GM23248 (cell line): ENCODE measurements at regions not wholly inside any gene's neighbourhood (a gene's known extent, or its start where the extent isn't known, plus 50 kb on each side); places are given as distances from the start of the nearest gene placed in this dataset.

ENCODE experiments used
- DNase-seq: peaks from one replicate; pipeline ENCODE4 v3.0.0-alpha.2; 2015
- H2AFZ ChIP-seq: fragments of 200-600 bp; sonication (generic); 2 replicates; pipeline ENCODE4 v1.6.1; 2016; ENCODE audit warnings: antibody characterized with exemption
- H3F3A ChIP-seq: fragments of 200-600 bp; sonication (generic); 2 replicates; pipeline ENCODE4 v1.6.1; 2016; ENCODE audit warnings: mild to moderate bottlenecking, antibody characterized with exemption, mixed run types; ENCODE audit not compliant: insufficient read depth
- H3K27ac ChIP-seq: fragments of 200-600 bp; sonication (generic); 2 replicates; pipeline ENCODE4 v1.5.1; 2016; ENCODE audit warnings: mild to moderate bottlenecking
- H3K27me3 ChIP-seq: fragments of 200-600 bp; sonication (generic); replicated peaks from 2 replicates; pipeline ENCODE4 v1.6.1; 2016; ENCODE audit warnings: mild to moderate bottlenecking; ENCODE audit not compliant: insufficient read depth
- H3K36me3 ChIP-seq: fragments of 200-600 bp; sonication (generic); 2 replicates; pipeline ENCODE4 v1.6.1; 2016; ENCODE audit warnings: low read depth, mild to moderate bottlenecking
- H3K4me1 ChIP-seq: fragments of 200-600 bp; sonication (generic); 2 replicates; pipeline ENCODE4 v1.6.1; 2016; ENCODE audit warnings: mild to moderate bottlenecking; ENCODE audit not compliant: insufficient read depth
- H3K4me2 ChIP-seq: fragments of 200-600 bp; sonication (generic); one replicate; pipeline ENCODE4 v1.6.1; 2016; ENCODE audit warnings: mild to moderate bottlenecking; ENCODE audit not compliant: unreplicated experiment
- H3K4me3 ChIP-seq: fragments of 200-600 bp; sonication (generic); 2 replicates; pipeline ENCODE4 v1.5.1; 2016; ENCODE audit warnings: mild to moderate bottlenecking
- H3K79me2 ChIP-seq: fragments of 200-600 bp; sonication (generic); 2 replicates; pipeline ENCODE4 v1.6.1; 2016; ENCODE audit warnings: mild to moderate bottlenecking; ENCODE audit not compliant: insufficient read depth
- H3K9ac ChIP-seq: fragments of 200-600 bp; sonication (generic); 2 replicates; pipeline ENCODE4 v1.6.1; 2016; ENCODE audit warnings: mild to moderate bottlenecking
- H3K9me2 ChIP-seq: fragments of 200-600 bp; sonication (generic); 2 replicates; pipeline ENCODE4 v1.6.1; 2016; ENCODE audit warnings: mixed run types, mild to moderate bottlenecking, moderate library complexity; ENCODE audit not compliant: insufficient read depth
- H3K9me3 ChIP-seq: fragments of 200-600 bp; sonication (generic); one replicate; pipeline ENCODE4 v1.6.1; 2017; ENCODE audit warnings: low read depth
- H4K20me1 ChIP-seq: fragments of 200-600 bp; sonication (generic); 2 replicates; pipeline ENCODE4 v1.6.0; 2016; ENCODE audit not compliant: insufficient read depth
- EZH2 ChIP-seq: fragments of 200-600 bp; sonication (generic); IDR thresholded peaks from 2 replicates; pipeline ENCODE4 v1.6.1; 2018; ENCODE audit warnings: antibody characterized with exemption, mild to moderate bottlenecking; ENCODE audit not compliant: insufficient read depth, poor library complexity, severe bottlenecking
- EZH2phosphoT487 ChIP-seq: fragments of 200-600 bp; sonication (generic); IDR thresholded peaks from 2 replicates; pipeline ENCODE4 v1.6.1; 2018; ENCODE audit warnings: antibody characterized with exemption, moderate library complexity, mild to moderate bottlenecking, low read depth; ENCODE audit not compliant: insufficient read depth
- WGBS, 2 experiments: methylation state at CpG; one replicate each; pipeline ENCODE4 v1.1.6; 2015 to 2017; ENCODE audit warnings: low lambda C conversion rate in 2 of 2, low coverage in 1 of 2; ENCODE audit errors: missing lambda C conversion rate in 2 of 2; 5-methylcytosine and 5-hydroxymethylcytosine counted together
- in situ Hi-C: fragments of 300-500 bp; cut with MboI; formaldehyde crosslinking; loops from 2 replicates; pipeline ENCODE4 v1.15.0; 2020

GRCh38 chr1:232357416-232357815 lies 272.5 kb downstream of the SIPA1L2 start:
- H3K9me3 ChIP-seq: no peaks in the 10 kb centered on the region
- no peak overlapping the region for H3K9ac ChIP-seq
- no peaks in the 10 kb centered on the region for H3K79me2 ChIP-seq
- H3K4me1 ChIP-seq: no peaks in the 10 kb centered on the region
- H3K4me2 ChIP-seq: no peak overlapping the region
- in situ Hi-C loops: no loop called here
- H4K20me1 ChIP-seq: no peaks in the 10 kb centered on the region
- no peaks in the 10 kb centered on the region for H3F3A ChIP-seq
- WGBS, 2 experiments: 11 to 16% methylated on average over 6 of the region's 6 CpGs
- peaks cover 17% of the 10 kb centered on the region; the same call in 1 of the 2 replicates for H3K27me3 ChIP-seq
- no peaks in the 10 kb centered on the region for H3K36me3 ChIP-seq
- H3K27ac ChIP-seq: no peak overlapping the region
- H3K9me2 ChIP-seq: no peaks in the 10 kb centered on the region
- no peak for DNase-seq
- TF ChIP-seq EZH2 (no peak), EZH2phosphoT487 (no peak)
- no peak overlapping the region for H2AFZ ChIP-seq
- H3K4me3 ChIP-seq: no peak overlapping the region

- no peak for TF ChIP-seq EZH2phosphoT487
- TF ChIP-seq EZH2: no peak
- Histone ChIP-seq H2AFZ (no peak overlapping the region), H3K4me3 (no peak overlapping the region), H3K4me1 (no peaks in the 10 kb centered on the region), H3K79me2 (no peaks in the 10 kb centered on the region), H3K9me3 (no peaks in the 10 kb centered on the region), H3K4me2 (no peak overlapping the region), H4K20me1 (no peaks in the 10 kb centered on the region), H3K9me2 (no peaks in the 10 kb centered on the region), H3K9ac (no peak overlapping the region), H3K36me3 (no peaks in the 10 kb centered on the region), H3K27ac (no peak overlapping the region), H3F3A (no peaks in the 10 kb centered on the region), H3K27me3 (peaks cover 17% of the 10 kb centered on the region; the same call in 1 of the 2 replicates)
- no peak for DNase-seq
- 32 to 36% methylated on average over 7 of the region's 7 CpGs for WGBS, 2 experiments
- in situ Hi-C loops: no loop called here
Observed at GRCh38 chr1:232355162-232356006, 274.5 kb downstream of the SIPA1L2 start.

- H3K27me3 ChIP-seq: peaks cover 11% of the 10 kb centered on the region
- in situ Hi-C loops: no loop called here
- 49 to 54% methylated on average over 4 of the region's 4 CpGs for WGBS, 2 experiments
- H3K79me2 ChIP-seq: no peaks in the 10 kb centered on the region
- H3K9ac ChIP-seq: no peak overlapping the region
- TF ChIP-seq EZH2phosphoT487: no peak
- TF ChIP-seq EZH2: no peak
- no peak overlapping the region for H3K4me2 ChIP-seq
- H3K4me3 ChIP-seq: no peak overlapping the region
- no peaks in the 10 kb centered on the region for H3K4me1 ChIP-seq
- no peak overlapping the region for H3K27ac ChIP-seq
- no peak for DNase-seq
- H3K9me2 ChIP-seq: no peaks in the 10 kb centered on the region
- H3F3A ChIP-seq: no peaks in the 10 kb centered on the region
- H2AFZ ChIP-seq: no peak overlapping the region
- no peaks in the 10 kb centered on the region for H3K9me3 ChIP-seq
- no peaks in the 10 kb centered on the region for H3K36me3 ChIP-seq
- H4K20me1 ChIP-seq: no peaks in the 10 kb centered on the region
Observed at GRCh38 chr1:232353001-232353400, 276.9 kb downstream of the SIPA1L2 start.

DNA sequence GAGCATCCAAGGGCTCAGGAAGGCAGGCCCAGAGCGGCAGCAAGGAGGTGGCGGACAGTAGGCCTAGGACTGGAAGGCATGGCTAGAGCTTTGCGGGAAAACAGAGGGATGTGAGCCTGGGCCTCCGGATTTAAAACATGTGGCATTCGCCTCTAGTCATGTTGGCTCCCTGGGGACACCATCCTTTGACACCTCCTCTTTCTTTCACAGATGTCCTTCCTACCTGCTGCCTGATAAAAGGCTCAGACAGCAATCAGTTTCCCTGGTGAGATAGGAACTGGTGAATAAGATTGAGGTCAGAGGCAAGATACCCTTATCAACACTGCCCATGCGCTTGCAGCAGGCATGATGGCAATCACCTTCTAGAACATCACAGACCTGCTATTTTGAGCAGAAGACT lies 277.6 kb downstream of the SIPA1L2 start:
- Histone ChIP-seq H3K9me2 (no peaks in the 10 kb centered on the region), H4K20me1 (no peaks in the 10 kb centered on the region), H3K9ac (no peak overlapping the region), H3K79me2 (no peaks in the 10 kb centered on the region), H3K27ac (no peak overlapping the region), H3K4me3 (no peak overlapping the region), H3K36me3 (no peaks in the 10 kb centered on the region), H2AFZ (no peak overlapping the region), H3K4me2 (no peak overlapping the region), H3K4me1 (no peaks in the 10 kb centered on the region), H3F3A (no peaks in the 10 kb centered on the region), H3K27me3 (peaks cover 11% of the 10 kb centered on the region), H3K9me3 (no peaks in the 10 kb centered on the region)
- no peak for DNase-seq
- in situ Hi-C loops: no loop called here
- TF ChIP-seq EZH2phosphoT487 (no peak), EZH2 (no peak)
- WGBS, 2 experiments: 87% methylated on average over 6 of the region's 6 CpGs

GRCh38 chr1:232351335-232351734 lies 278.6 kb downstream of the SIPA1L2 start:
- Histone ChIP-seq H3K9me2 (no peaks in the 10 kb centered on the region), H3K4me1 (no peaks in the 10 kb centered on the region), H3F3A (no peaks in the 10 kb centered on the region), H3K36me3 (no peaks in the 10 kb centered on the region), H2AFZ (no peak overlapping the region), H3K9me3 (no peaks in the 10 kb centered on the region), H3K27me3 (peaks cover 11% of the 10 kb centered on the region), H3K9ac (no peak overlapping the region), H3K27ac (no peak overlapping the region), H4K20me1 (no peaks in the 10 kb centered on the region), H3K79me2 (no peaks in the 10 kb centered on the region), H3K4me2 (no peak overlapping the region), H3K4me3 (no peak overlapping the region)
- DNase-seq: peak; percentile 19
- in situ Hi-C loops: no loop called here
- 52 to 53% methylated on average over 2 of the region's 2 CpGs for WGBS, 2 experiments
- TF ChIP-seq EZH2 (no peak), EZH2phosphoT487 (no peak)
